ENCODE measurements at regions not wholly inside any gene's neighbourhood (a gene's known extent, or its start where the extent isn't known, plus 50 kb on each side); places are given as distances from the start of the nearest gene placed in this dataset.
"Not testable (repeated sequence)": the region's sequence is repeated elsewhere in the genome, so short reads cannot be mapped to it uniquely, and the experiment has no call there.

DNA sequence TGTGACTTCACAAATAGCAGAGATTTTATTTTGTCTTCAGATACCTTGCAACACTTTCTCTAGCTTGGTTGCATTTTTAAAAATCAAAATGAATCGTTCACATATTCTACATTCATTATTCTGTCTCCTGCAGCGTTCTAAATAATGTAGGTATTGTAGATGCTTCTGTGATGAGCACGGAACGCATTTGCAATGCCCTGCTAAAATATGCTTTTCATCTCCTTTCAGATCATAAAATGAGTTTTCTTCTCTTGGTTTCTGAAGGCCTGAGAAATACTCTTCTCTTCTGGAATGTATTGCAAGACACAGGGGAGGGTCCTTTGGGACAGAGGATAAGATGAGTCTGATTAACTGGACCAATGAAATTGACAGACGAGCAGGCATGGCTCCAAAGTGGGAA lies 390.7 kb downstream of the PREX1 start:
- no peak for TF ChIP-seq PML (IDR thresholded peaks at IDR 0.05; ENCODE audit: low read length)
- no peaks in the 10 kb centered on the region for H3K79me2 ChIP-seq (ENCODE audit: control insufficient read depth, insufficient read depth, low read length)
- DNase-seq (ENCODE audit: low read depth, low spot score) = no peak
- 47% methylated on average over 5 of the region's 5 CpGs for WGBS (ENCODE audit: insufficient coverage, insufficient replicate concordance, low lambda C conversion rate, missing lambda C conversion rate)
- H3K9ac ChIP-seq (ENCODE audit: control insufficient read depth, insufficient read depth, low read length) = no peak overlapping the region
- H3K27ac ChIP-seq (ENCODE audit: control insufficient read depth, insufficient read depth) = no peak overlapping the region
- H3K27me3 ChIP-seq (replicated peaks in 1 of 2; ENCODE audit: control insufficient read depth in 2 of 2, insufficient read depth in 2 of 2, low read length in 1 of 2) = peaks cover 0 to 2% of the 10 kb centered on the region in 2 experiments; a peak in 3 of 4 replicates
- ChIA-PET RAD21 (ENCODE audit: unreplicated experiment) (no interaction called here), CTCF (interaction anchor here (0.9 kb wide), 1 partner anchor 184 kb away, joined by 3 read pairs; no protein-coding TSS in a partner anchor), SMC1A (ENCODE audit: uncharacterized antibody, unreplicated experiment) (no interaction called here), POLR2A (no interaction called here)
- no peaks in the 10 kb centered on the region; the same call in 2 of the 3 replicates for H3K9me3 ChIP-seq (replicated peaks; ENCODE audit: control insufficient read depth, insufficient read depth, low read length)
- in situ Hi-C loops (cut with MboI) (no loop called here), intact Hi-C loops (cut with micrococcal nuclease; ENCODE audit: unreplicated experiment) (no loop called here)
- no peaks in the 10 kb centered on the region for H3K36me3 ChIP-seq (ENCODE audit: control insufficient read depth in 2 of 2, insufficient read depth in 2 of 2, low read length in 1 of 2)
- no TSS peak for BruUV-seq (replicated peaks)
- no peak for FAIRE-seq
- no peaks in the 10 kb centered on the region for H3K4me1 ChIP-seq (ENCODE audit: control insufficient read depth, insufficient read depth, low read length)
- no peak overlapping the region for H3K4me2 ChIP-seq (ENCODE audit: control insufficient read depth, insufficient read depth)
- H3K4me3 ChIP-seq = no peak overlapping the region
- H2AFZ ChIP-seq (ENCODE audit: control insufficient read depth, low read depth, low read length) = no peak overlapping the region
- no peaks in the 10 kb centered on the region for H4K20me1 ChIP-seq (ENCODE audit: control insufficient read depth, insufficient read depth)
- no peak for ATAC-seq

DNA sequence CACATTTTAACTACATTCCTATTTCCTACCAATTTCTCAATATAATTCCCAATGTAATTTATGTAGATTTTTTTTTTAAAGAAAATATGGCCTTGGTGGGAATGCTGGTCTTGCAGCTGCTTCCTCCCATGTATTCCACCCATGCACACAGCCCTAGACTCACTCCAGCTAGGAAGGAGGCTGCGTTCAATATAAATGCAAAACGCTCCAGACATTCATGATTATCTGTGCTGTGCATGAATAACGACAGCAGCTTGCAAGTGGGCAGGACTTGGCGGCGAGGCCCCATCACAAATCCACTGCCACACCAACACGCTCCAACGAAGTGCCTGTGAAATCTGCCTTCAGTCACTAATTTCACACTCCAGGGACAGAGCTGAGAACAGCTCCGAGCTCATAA lies 391.2 kb downstream of the PREX1 start:
- H4K20me1 ChIP-seq (ENCODE audit: control insufficient read depth, insufficient read depth); BruUV-seq (replicated peaks); intact Hi-C loops (cut with micrococcal nuclease; ENCODE audit: unreplicated experiment); H3K4me1 ChIP-seq (ENCODE audit: control insufficient read depth, insufficient read depth, low read length); H3K4me2 ChIP-seq (ENCODE audit: control insufficient read depth, insufficient read depth); POLR2A ChIA-PET; ATAC-seq; H3K79me2 ChIP-seq (ENCODE audit: control insufficient read depth, insufficient read depth, low read length); H3K27ac ChIP-seq (ENCODE audit: control insufficient read depth, insufficient read depth); in situ Hi-C loops (cut with MboI); DNase-seq (ENCODE audit: low read depth, low spot score); H3K4me3 ChIP-seq; H3K9me3 ChIP-seq (replicated peaks; ENCODE audit: control insufficient read depth, insufficient read depth, low read length); FAIRE-seq; H3K9ac ChIP-seq (ENCODE audit: control insufficient read depth, insufficient read depth, low read length); H3K36me3 ChIP-seq (ENCODE audit: control insufficient read depth in 2 of 2, insufficient read depth in 2 of 2, low read length in 1 of 2); H3K27me3 ChIP-seq (replicated peaks in 1 of 2; ENCODE audit: control insufficient read depth in 2 of 2, insufficient read depth in 2 of 2, low read length in 1 of 2); RAD21 ChIA-PET (ENCODE audit: unreplicated experiment); H2AFZ ChIP-seq (ENCODE audit: control insufficient read depth, low read depth, low read length): not testable (repeated sequence)
- CTCF ChIA-PET = interaction anchor here (0.9 kb wide), 1 partner anchor 184 kb away, joined by 3 read pairs; no protein-coding TSS in a partner anchor
- SMC1A ChIA-PET (ENCODE audit: uncharacterized antibody, unreplicated experiment) = interaction anchor here (1.4 kb wide), 1 partner anchor 13 kb away, joined by 4 read pairs; no protein-coding TSS in a partner anchor
- 30% methylated on average over 7 of the region's 8 CpGs for WGBS (ENCODE audit: insufficient coverage, insufficient replicate concordance, low lambda C conversion rate, missing lambda C conversion rate)
